Stimulated activated CD8-positive, alpha-beta memory T cell treated with anti-CD3 and anti-CD28 coated beads, Interleukin-2, amount 100 ng/mL, for 1 hour (primary cell): ENCODE measurements at regions not wholly inside any gene's neighbourhood (a gene's known extent, or its start where the extent isn't known, plus 50 kb on each side); places are given as distances from the start of the nearest gene placed in this dataset.

Experiments
- DNase-seq, 2 donors: peaks; one replicate each; pipeline ENCODE4 v3.0.0-alpha.2; 2020; ENCODE audit warnings: low read depth in 2 of 2

DNA sequence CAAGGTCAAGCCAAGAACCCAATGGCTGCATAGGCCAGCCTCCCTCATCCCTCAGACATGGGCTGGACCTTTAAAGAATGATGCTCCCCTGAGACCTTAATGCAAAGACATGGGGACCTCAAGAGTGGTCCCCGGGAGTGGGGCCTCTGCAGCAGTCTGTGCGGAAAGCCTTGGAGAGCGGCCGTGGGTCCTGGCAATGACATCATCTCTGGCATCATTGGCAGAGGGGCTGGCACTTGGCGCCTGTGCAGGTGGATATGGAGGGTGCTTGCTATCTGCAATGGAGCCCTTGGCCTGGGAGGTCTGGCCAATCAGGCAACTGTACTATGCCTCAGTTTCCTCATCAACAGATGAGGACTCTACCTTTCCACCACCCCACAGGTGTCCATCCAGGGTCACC is 365.5 kb upstream of the MKI67 start:
- DNase-seq = no peak

DNA sequence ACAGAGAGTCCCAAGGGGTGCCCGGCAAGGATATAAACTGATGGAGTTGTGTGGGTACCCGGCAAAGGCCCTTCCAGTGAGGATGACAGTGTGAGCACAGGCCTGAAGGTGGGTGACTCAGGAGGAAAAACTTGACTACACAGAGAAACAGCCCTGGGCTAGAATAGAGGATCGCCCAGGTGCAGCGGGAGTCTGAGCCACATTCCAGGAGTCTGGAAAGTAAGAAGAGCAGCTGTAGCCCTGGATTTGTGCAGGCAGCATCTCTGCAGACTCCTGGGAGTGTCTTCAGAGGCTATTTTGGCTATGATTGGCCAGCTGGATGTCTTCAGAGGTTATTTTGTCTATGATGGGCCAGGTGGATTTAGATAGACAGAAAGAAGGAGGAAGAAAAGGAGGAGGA is 367.6 kb upstream of the MKI67 start:
- no peak for DNase-seq

DNA sequence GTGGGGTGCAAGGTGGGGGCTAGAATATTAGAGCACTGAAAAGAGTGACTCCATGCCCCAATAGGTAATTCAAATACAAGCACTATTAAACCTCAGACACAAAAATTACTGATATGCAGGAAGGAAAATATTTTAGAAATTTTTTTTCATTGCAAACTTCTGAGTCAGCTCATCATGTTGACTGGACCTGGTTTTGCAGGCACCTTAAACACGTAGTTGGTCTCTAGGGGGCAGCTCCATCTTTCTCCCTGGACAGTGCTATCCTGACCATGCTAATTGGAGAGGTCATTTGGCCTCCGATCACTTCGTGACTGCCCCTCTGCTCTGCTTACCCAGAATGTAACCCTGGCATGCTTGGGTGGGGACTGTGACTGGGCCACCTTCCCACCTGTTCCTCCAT is 368.4 kb upstream of the MKI67 start:
- no peak for DNase-seq

DNA sequence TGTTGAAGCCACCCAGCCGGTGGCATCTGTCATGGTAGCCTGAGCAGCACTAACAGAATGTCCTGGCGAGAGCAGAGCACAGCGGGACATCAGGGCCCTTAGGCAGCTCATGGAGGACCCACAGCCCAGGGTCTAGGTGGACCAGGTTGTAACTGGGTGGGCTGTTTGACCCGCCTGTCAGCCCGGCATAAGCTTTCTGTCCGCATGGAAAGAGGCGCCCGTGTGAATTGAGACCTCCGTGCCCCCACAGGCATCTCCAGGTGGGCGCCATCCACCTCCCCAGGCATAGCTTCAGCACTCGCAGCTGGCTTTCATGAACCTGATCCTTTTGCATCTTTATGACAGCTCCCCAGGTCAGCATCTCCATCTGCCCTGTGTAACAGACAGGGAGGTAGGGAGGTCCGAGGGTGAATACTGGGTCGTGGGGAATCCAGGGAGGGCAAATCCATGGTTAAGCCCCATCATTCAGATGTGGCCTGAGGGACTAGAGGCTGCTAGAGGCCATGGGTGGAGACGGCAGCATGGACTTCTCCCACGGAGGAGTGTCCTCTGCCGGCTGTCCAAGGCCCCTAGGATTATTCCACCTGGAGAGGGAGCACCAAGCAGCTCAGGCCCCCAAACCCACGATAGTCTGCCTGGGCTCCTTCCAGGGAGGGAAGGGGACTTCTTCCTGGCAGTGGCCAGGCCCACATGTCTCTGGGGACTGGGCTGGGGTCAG is 371.6 kb upstream of the MKI67 start:
- no peak for DNase-seq

DNA sequence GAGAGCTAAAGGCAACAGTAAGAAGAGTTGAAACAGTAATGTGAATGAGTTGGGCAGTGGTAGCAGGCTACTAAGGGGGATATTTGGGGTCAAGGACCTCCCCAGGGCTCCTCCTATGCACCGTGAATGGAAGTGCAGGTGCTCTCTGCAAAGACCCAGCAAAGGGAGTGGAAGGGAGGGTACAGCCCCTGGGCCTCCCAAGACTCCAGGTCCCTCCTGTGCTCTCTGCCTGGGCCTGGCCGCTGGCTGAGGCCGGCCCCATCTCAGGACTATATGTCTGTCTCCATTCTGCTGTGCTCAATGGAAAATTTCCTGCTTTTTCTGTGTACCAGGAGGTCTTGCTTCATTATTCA is 372.1 kb upstream of the MKI67 start:
- DNase-seq = no peak

- no peak for DNase-seq
Observed at GRCh38 chr10:128498746-128499145, 372.5 kb upstream of the MKI67 start.

DNA sequence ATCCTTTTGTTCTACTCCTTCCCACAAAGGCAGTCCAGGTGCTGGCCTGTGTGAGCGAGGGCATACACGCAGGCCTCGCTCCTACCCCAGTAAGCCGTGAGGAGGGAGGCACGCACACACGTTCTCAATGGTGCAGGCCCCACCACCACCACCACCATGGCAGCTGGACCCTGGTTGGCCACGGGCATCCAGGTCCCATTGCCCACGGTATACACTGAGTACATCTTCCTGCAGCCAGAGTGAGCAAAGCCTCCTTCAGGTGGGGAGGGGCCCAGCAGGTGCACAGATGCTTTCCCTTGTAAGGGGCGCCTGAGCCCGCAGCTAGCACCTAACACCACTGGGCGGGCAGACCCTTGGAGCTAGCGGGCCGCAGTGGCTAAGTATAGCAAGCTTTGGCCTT is 373.3 kb upstream of the MKI67 start:
- no peak for DNase-seq

DNA sequence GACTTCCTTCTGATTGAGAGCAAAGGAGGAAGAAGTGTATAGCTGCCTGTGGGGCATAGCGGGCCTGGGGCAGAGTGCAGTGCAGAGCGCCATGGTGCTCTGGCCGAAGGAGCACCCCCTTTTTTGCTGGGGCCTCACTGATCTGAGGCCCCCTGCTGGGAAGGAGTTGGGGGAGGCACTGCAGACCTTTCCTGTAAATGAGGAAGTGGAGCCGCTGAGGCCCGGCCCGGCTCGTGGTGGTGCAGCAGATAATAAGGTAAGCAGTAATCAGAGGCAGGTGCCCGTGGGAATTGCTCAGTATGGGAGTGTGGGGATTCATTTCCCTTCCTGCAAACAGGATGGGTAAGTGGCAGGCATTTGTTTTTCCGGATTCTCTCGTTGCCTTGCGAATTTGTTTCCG is 373.7 kb upstream of the MKI67 start:
- no peak for DNase-seq

DNA sequence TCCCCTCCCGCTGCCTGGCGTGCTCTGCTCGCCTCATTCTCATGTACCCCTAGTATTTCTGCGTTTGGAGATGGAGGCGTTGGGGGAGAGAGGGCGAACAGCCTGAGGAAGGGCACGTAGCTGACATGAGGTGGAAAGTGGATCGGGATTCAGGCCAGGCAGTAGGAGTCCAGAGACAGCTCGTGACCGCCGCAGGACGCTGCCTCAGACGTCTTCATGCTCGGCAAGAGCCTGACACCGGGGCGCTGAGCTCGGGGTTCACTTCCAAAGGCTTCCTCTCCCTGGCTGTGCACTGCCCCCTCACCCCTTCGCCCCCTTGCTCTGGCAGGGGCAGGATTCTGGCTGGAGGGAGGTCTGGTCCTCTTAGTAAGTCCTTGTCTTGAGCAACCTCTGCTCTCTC is 374.4 kb upstream of the MKI67 start:
- no peak for DNase-seq

DNA sequence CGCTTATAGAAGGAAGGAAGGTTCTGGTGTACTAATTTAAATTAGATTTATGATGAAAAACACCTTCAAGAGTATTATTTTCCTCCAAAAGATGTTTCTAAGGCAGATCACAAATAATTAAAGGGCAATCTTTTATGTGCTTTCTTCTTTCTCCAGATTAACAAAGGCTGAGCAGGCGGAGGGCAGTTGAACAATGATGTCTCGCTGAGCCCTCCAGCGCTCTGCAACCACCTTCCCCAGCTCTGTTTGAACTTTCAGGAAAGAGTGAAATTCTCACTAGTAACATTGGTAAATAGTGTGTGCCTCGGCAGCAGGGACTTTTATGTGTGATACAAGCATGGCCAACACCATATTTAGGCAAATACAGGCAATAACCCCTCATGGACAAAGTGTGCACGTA is 379.1 kb upstream of the MKI67 start:
- no peak for DNase-seq

- DNase-seq = no peak
Observed at GRCh38 chr10:128506423-128506822, 380.2 kb upstream of the MKI67 start.

GRCh38 chr10:128507066-128507465 is 380.8 kb upstream of the MKI67 start:
- DNase-seq = no peak

DNA sequence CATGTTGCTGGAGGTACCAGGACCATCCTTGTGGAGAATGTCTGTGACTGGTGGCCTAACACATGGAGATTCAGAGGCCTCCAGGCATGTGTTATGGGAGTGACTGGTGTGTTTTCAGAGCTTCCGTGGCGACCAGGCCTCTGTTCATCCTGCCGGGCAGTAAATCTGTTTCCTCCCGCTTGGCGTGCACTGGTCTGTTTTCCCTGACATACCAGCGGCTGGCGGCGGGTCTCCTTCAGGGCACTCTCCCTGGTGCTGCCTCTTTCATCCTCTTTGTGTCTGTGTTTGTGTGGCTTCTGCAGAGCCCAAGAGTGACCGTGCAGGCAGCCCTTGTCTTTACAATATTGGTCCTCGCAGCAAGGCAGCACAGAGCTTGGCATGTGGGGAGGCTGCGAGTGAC is 385.1 kb upstream of the MKI67 start:
- no peak for DNase-seq

DNA sequence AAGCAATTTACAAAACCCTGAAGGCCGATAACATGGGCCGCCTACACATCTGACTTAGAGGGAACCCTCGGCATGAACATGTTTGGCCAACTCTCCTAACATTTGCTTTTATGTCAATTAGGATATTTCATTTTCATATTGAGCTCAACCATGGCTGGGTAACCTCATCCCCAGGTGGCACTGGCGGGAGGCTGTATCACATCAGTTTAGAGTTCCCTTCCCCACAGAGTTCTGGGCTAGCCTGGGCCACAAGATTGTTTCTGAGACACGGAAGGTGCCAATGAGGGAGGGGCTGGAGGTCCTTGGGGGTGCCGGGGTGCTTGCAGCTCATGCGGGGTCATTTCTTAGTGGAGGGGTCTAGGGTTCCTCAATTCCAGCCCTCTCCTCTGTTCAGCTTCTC is 386.5 kb upstream of the MKI67 start:
- no peak for DNase-seq

DNA sequence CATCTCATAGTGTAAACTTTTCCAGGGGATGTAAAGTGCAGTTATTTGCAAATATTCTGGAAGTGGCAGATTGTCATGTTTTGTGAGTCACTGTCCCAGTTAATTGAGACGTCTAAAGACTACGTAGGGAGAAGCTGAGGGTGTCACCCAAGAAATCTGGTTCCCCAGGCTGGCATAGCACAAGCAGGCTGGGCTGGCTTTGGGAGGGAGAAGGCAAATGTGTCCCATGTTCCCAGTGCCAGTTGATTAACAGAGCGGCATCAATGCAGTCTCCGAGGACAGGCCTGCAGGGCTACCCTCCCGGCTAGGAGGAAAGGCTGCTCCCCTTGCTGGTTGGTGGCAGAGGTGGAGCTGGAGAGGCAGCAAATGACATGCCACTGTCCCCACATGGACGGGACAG is 388.3 kb upstream of the MKI67 start:
- DNase-seq = no peak

- no peak for DNase-seq
Observed at GRCh38 chr10:128516180-128516579, 390.0 kb upstream of the MKI67 start.

DNA sequence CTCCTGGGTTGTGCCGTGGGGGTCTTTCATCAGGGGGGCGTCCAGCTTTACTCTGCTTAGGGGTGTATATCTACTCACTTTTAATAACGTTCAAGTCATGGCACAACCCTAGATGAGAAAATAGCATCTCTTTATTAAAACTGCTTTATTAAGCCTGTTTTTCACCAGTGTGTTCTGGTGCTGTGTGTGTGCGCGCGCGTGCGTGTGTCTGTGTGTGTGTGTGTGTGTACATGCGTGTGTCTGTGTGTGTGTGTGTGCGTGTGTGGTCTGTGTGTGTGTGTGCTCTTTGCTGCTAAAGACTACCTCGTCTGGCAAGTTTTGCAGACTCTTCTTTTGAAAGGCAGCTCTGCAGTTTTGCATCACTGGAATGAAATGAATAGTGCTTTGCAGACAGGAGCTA is 390.9 kb upstream of the MKI67 start:
- DNase-seq = no peak

DNA sequence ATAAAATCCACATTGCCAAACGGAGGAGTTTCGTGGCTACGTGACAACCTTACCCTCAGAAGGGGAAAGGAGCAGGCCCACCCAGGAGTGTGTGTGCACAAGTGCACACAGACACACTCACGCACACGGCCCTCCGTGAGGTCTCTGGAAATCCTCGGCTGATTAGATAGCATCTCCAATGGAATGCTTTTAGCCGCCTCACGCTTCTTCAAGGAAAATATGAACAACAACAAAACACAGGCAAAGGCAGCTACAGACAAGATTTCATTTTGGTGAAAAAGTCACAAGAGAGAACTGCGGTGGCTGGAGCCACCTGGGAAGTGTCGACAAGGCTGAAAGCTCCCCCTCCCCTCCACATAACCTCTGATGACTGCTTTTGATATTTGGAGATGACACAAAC is 391.8 kb upstream of the MKI67 start:
- DNase-seq = no peak

- DNase-seq = no peak
Observed at GRCh38 chr10:128519581-128519980, 393.4 kb upstream of the MKI67 start.

- no peak for DNase-seq
Observed at GRCh38 chr10:128520211-128520815, 394.1 kb upstream of the MKI67 start.

DNA sequence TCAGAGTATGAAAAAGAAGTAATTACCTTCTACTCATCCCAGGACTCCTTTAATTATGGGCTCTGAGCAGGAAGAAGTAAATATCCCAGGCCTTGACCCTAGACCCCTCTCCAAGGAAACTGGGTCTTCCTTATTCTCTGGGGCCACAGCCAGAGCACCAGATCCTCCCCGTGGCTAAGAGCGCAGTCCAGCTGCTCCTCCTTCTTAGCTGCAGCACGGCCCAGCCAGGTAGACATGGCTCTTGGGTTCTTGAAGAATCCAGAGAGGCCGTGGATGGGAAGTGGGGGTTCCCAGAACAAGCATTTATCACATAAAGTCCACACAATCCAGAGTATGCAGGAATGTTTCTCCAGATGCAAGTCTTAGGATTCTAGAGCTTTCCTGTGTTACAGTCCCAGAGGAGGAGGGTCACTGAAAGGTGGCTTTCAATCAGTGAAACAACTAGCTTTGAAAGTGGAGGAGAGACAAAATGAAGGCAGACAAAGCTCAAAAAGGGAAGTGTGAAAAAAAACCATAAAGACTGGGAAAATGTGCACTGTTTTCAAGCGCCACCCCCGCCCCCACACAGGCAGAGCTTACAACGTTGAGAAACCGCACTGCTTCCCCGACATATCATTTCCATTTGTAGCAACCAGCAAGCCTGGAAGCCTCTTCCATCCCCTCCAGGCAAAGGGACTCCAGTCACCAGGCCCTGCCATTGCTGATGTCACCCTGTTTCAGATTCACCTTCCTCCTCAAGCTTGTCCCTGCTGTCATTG is 396.5 kb upstream of the MKI67 start:
- DNase-seq = no peak

GRCh38 chr10:128525444-128525843 is 399.2 kb upstream of the MKI67 start:
- no peak for DNase-seq

DNA sequence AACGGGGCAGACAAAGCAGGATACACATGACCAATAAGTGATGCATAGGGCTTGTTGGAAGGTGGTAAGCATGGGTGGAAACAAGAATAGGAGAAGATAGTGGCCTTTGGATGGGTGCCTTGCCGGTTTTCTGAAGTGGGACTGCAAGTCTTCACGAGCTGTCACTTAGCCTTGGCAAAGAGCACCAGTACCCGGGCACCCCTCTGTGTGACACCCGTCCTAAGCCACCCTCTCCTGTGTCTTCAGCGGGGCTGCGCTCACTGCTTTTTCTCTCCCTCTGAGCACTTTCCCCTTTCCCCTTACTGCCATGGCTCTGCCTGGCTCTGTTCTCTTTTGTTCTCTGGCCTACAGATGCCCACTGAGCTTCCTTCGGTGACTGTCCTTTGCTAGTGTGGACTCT is 399.7 kb upstream of the MKI67 start:
- no peak for DNase-seq
